HG02973 (cell line): ENCODE measurements at regions not wholly inside any gene's neighbourhood (a gene's known extent, or its start where the extent isn't known, plus 50 kb on each side); places are given as distances from the start of the nearest gene placed in this dataset.
"Not testable (repeated sequence)": the region's sequence is repeated elsewhere in the genome, so short reads cannot be mapped to it uniquely, and the experiment has no call there.

ENCODE experiments used
- ATAC-seq: cut with Tn5 transposase; IDR thresholded peaks from one replicate; pipeline ENCODE4 v1.9.1; 2021; ENCODE audit warnings: moderate library complexity; ENCODE audit not compliant: unreplicated experiment

- ATAC-seq, result no peak
Measured at GRCh38 chr14:28944605-28945004, 178.0 kb downstream of the FOXG1 start.

- no peak for ATAC-seq
Measured at GRCh38 chr14:28946267-28946666, 179.7 kb downstream of the FOXG1 start.

GRCh38 chr14:28949503-28949902 lies 182.9 kb downstream of the FOXG1 start:
- ATAC-seq, result no peak

- ATAC-seq, result no peak
Measured at GRCh38 chr14:28952161-28952560, 185.6 kb downstream of the FOXG1 start.

GRCh38 chr14:28952666-28953065 lies 186.1 kb downstream of the FOXG1 start:
- no peak for ATAC-seq

GRCh38 chr14:28953973-28954372 lies 187.4 kb downstream of the FOXG1 start:
- no peak for ATAC-seq

- peak; percentile 79 for ATAC-seq
Measured at GRCh38 chr14:28966416-28967233, 200.0 kb downstream of the FOXG1 start.

- ATAC-seq, result no peak
Measured at GRCh38 chr14:28975084-28975483, 208.5 kb downstream of the FOXG1 start.

- no peak for ATAC-seq
Measured at GRCh38 chr14:28982228-28982627, 215.6 kb downstream of the FOXG1 start.

- ATAC-seq, result no peak
Measured at GRCh38 chr14:28983279-28983678, 216.7 kb downstream of the FOXG1 start.

GRCh38 chr14:28987516-28987915 lies 220.9 kb downstream of the FOXG1 start:
- ATAC-seq, result no peak

- not testable (repeated sequence) for ATAC-seq
Measured at GRCh38 chr14:28997196-28997595, 230.6 kb downstream of the FOXG1 start.

- ATAC-seq, result no peak
Measured at GRCh38 chr14:28999656-29000055, 233.1 kb downstream of the FOXG1 start.

- ATAC-seq, result no peak
Measured at GRCh38 chr14:29005647-29006046, 239.1 kb downstream of the FOXG1 start.

- no peak for ATAC-seq
Measured at GRCh38 chr14:29007990-29008389, 241.4 kb downstream of the FOXG1 start.

GRCh38 chr14:29016050-29016900 lies 249.7 kb downstream of the FOXG1 start:
- ATAC-seq, result no peak

GRCh38 chr14:29023505-29023904 lies 256.9 kb downstream of the FOXG1 start:
- not testable (repeated sequence) for ATAC-seq

GRCh38 chr14:29027441-29027840 lies 260.9 kb downstream of the FOXG1 start:
- not testable (repeated sequence) for ATAC-seq

- ATAC-seq, result not testable (repeated sequence)
Measured at GRCh38 chr14:29027941-29028705, 261.5 kb downstream of the FOXG1 start.

GRCh38 chr14:29028973-29029582 lies 262.5 kb downstream of the FOXG1 start:
- ATAC-seq, result no peak

GRCh38 chr14:29030121-29030520 lies 263.5 kb downstream of the FOXG1 start:
- ATAC-seq, result no peak
